ENCODE measurements at regions not wholly inside any gene's neighbourhood (a gene's known extent, or its start where the extent isn't known, plus 50 kb on each side); places are given as distances from the start of the nearest gene placed in this dataset.
A peak's percentile ranks its signal among the peaks of the same experiment; 100 is the strongest.

GRCh38 chr4:112946127-112946526 is 103.3 kb upstream of the ANK2 start:
- H3K14ac ChIP-seq (ENCODE audit: insufficient read depth, low read length), result no peak overlapping the region
- H3K79me1 ChIP-seq (ENCODE audit: insufficient read depth, low read depth, low read length, poor library complexity, severe bottlenecking), result no peaks in the 10 kb centered on the region
- no peaks in the 10 kb centered on the region for H3K79me2 ChIP-seq (ENCODE audit: insufficient read depth, low read length)
- H3K27me3 ChIP-seq (ENCODE audit: insufficient read depth, low read length), result no peaks in the 10 kb centered on the region
- H2AFZ ChIP-seq (ENCODE audit: low read length), result no peak overlapping the region
- no peak overlapping the region for H3K4me2 ChIP-seq (ENCODE audit: insufficient read depth, insufficient read length, low read length)
- H3K4ac ChIP-seq (ENCODE audit: low read depth, low read length), result no peak overlapping the region
- H3K23ac ChIP-seq (ENCODE audit: insufficient read length, low read depth, low read length), result no peak overlapping the region
- no peak overlapping the region for H3K27ac ChIP-seq (ENCODE audit: insufficient read length, low read depth, low read length)
- TF ChIP-seq CTCF (conservative IDR thresholded peaks at IDR 0.05), result no peak
- peak overlapping the region; percentile 26 to 79 (median 56); a peak in 3 of 7 replicates for H3K27ac Mint-ChIP-seq
- no peak overlapping the region for H2BK5ac ChIP-seq (ENCODE audit: insufficient read length, low read length)
- H3K27me3 Mint-ChIP-seq (ENCODE audit: low read depth), result no peaks in the 10 kb centered on the region
- H3K4me1 Mint-ChIP-seq, result peaks cover 5 to 17% of the 10 kb centered on the region in 2 experiments; a peak in 3 of 4 replicates
- peak; percentile 34 for DNase-seq
- H4K20me1 ChIP-seq (ENCODE audit: control insufficient read depth, insufficient read depth, insufficient read length), result no peaks in the 10 kb centered on the region
- no peak overlapping the region for H4K91ac ChIP-seq (ENCODE audit: insufficient read length, low read depth, low read length)
- WGBS (ENCODE audit: extremely low coverage, insufficient read length, low lambda C conversion rate), result no CpG with 5 or more reads among the region's 7 CpGs
- no peak overlapping the region for H3K9ac ChIP-seq (ENCODE audit: extremely low read depth, insufficient read length, low read length)
- no peak overlapping the region for H2BK15ac ChIP-seq (ENCODE audit: low read depth, low read length)
- H3K4me1 ChIP-seq (ENCODE audit: insufficient read depth, low read length), result no peaks in the 10 kb centered on the region
- no peak overlapping the region for H3K4me3 Mint-ChIP-seq
- no peak overlapping the region for H3T11ph ChIP-seq (ENCODE audit: low read length)
- H2BK20ac ChIP-seq (ENCODE audit: low read depth, low read length, poor library complexity, severe bottlenecking), result no peak overlapping the region
- H2BK120ac ChIP-seq (ENCODE audit: low read depth, low read length, poor library complexity, severe bottlenecking), result no peak overlapping the region
- no peaks in the 10 kb centered on the region for H3K23me2 ChIP-seq (ENCODE audit: insufficient read length, low read depth, low read length, poor library complexity, severe bottlenecking)
- no peak overlapping the region for H2BK12ac ChIP-seq (ENCODE audit: insufficient read length, low read depth, low read length)
- peaks cover 2 to 6% (median 5%) of the 10 kb centered on the region in 3 experiments; a peak in 5 of 7 replicates for H3K36me3 Mint-ChIP-seq (ENCODE audit: insufficient read depth in 1 of 3, low read depth in 3 of 3)
- no peak overlapping the region for H3K18ac ChIP-seq (ENCODE audit: insufficient read length, low read depth, low read length)
- no peak overlapping the region for H4K8ac ChIP-seq (replicated peaks; ENCODE audit: insufficient read length, low read depth, low read length)
- no peak overlapping the region for H4K5ac ChIP-seq (ENCODE audit: insufficient read length, low read depth, low read length)
- no peak overlapping the region for H3K56ac ChIP-seq (ENCODE audit: insufficient read length, low read depth, low read length)
- H3K9me3 ChIP-seq (ENCODE audit: control insufficient read depth, low read depth, low read length), result no peaks in the 10 kb centered on the region
- peaks cover 0 to 4% of the 10 kb centered on the region in 2 experiments; a peak in 1 of 5 replicates for H3K9me3 Mint-ChIP-seq
- H2AK5ac ChIP-seq (ENCODE audit: insufficient read length, low read length), result no peak overlapping the region

Data from H9 (cell line).